Spleen (tissue), 11 donors: ENCODE measurements at regions not wholly inside any gene's neighbourhood (a gene's known extent, or its start where the extent isn't known, plus 50 kb on each side); places are given as distances from the start of the nearest gene placed in this dataset.

Experiments
- DNase-seq: peaks from one replicate; pipeline ENCODE4 v3.0.0-alpha.2; 2020
- H3K27ac ChIP-seq, 8 donors: fragments of 200-600 bp; sonication (generic) in 7 of 8; 1 replicate in 4 of 8; 2 replicates in 4 of 8; pipeline versions ENCODE4 v1.5.0 to v1.8.0; 2016 to 2021; ENCODE audit warnings: inconsistent platforms in 4 of 8, mild to moderate bottlenecking in 4 of 8, moderate library complexity in 1 of 8
- H3K27me3 ChIP-seq, 7 donors: fragments of 200-600 bp; sonication (generic) in 6 of 7; replicated peaks in 1 of 7; 1 replicate in 4 of 7; 2 replicates in 3 of 7; pipeline versions ENCODE4 v1.5.0 to v1.8.0; 2016 to 2021; ENCODE audit warnings: inconsistent platforms in 3 of 7, mild to moderate bottlenecking in 1 of 7
- H3K36me3 ChIP-seq, 6 donors: fragments of 200-600 bp; sonication (generic) in 5 of 6; 1 replicate in 4 of 6; 2 replicates in 2 of 6; pipeline versions ENCODE4 v1.5.0 to v1.8.0; 2016 to 2021; ENCODE audit warnings: inconsistent platforms in 2 of 6
- H3K4me1 ChIP-seq, 6 donors: fragments of 200-600 bp; sonication (generic) in 5 of 6; 1 replicate in 3 of 6; 2 replicates in 3 of 6; pipeline versions ENCODE4 v1.5.0 to v1.8.0; 2016 to 2021; ENCODE audit warnings: inconsistent platforms in 3 of 6
- H3K4me3 ChIP-seq, 8 donors: fragments of 200-600 bp; sonication (generic) in 7 of 8; 1 replicate in 4 of 8; 2 replicates in 4 of 8; pipeline versions ENCODE4 v1.5.0 to v1.8.0; 2016 to 2021; ENCODE audit warnings: inconsistent platforms in 4 of 8, mild to moderate bottlenecking in 4 of 8, moderate library complexity in 2 of 8
- H3K9me3 ChIP-seq, 8 donors: fragments of 200-600 bp; sonication (generic) in 7 of 8; 1 replicate in 4 of 8; 2 replicates in 4 of 8; pipeline versions ENCODE4 v1.5.0 to v1.8.0; 2016 to 2021; ENCODE audit warnings: inconsistent platforms in 4 of 8
- CTCF ChIP-seq, 11 experiments: fragments of 200-600 bp in 7 of 11; fragments of 450-650 bp in 4 of 11; sonication (generic) in 4 of 11; IDR thresholded peaks in 8 of 11; conservative IDR thresholded peaks in 3 of 11; 1 replicate in 7 of 11; 2 replicates in 4 of 11; pipeline versions ENCODE4 v1.4.0 to v1.8.0; 2016 to 2021; ENCODE audit warnings: antibody characterized with exemption in 11 of 11, inconsistent platforms in 4 of 11, mild to moderate bottlenecking in 1 of 11
- POLR2A ChIP-seq, 3 donors: fragments of 450-650 bp; IDR thresholded peaks; one replicate each; pipeline ENCODE4 v1.5.1; 2017; ENCODE audit warnings: antibody characterized with exemption in 3 of 3, mild to moderate bottlenecking in 1 of 3
- POLR2AphosphoS5 ChIP-seq, 3 donors: sonication (generic); formaldehyde crosslinking; IDR thresholded peaks; one replicate each; pipeline ENCODE4 v1.5.1; 2017; ENCODE audit warnings: antibody characterized with exemption in 3 of 3
- WGBS, 5 donors: extraction: QIAGEN DNeasy Blood & Tissue Kit in 3 of 5; methylation state at CpG; one replicate each; pipeline versions ENCODE4 v1.1.5 to v1.1.7; 2013 to 2018; 5-methylcytosine and 5-hydroxymethylcytosine counted together
- intact Hi-C: fragments of 100-400 bp; cut with DNase I; formaldehyde crosslinking; loops from one replicate; pipeline ENCODE4 v1.15.0; 2023; ENCODE audit warnings: low total_unique reads
- donor health status: healthy with polysubstance abuse.
- donor health status: DM: no; HTN: no; CAD: no; lungs with moderate emphysema.
- donor health status: DM: no; HTN: no; CAD: no.
- donor health status: Bipolar disorder and iron deficiency.
- donor health status: healthy.
- donor health status: DM: no; HTN: no; CAD: no.
- donor health status: DM: yes; HTN: yes; CAD: no.

GRCh38 chr9:13331320-13331719, 51.8 kb upstream of the MPDZ start:
- DNase-seq: no peak
- Histone ChIP-seq H3K27ac (peak overlapping the region in 1 of 8 donors; percentile 28), H3K4me1 (peaks cover 0 to 14% (median 0%) of the 10 kb centered on the region in 6 donors), H3K9me3 (no peaks in the 10 kb centered on the region), H3K27me3 (no peaks in the 10 kb centered on the region), H3K4me3 (no peak overlapping the region), H3K36me3 (no peaks in the 10 kb centered on the region)
- WGBS, 5 donors: 74 to 90% (median 80%) methylated on average over 3 of the region's 3 CpGs
- TF ChIP-seq CTCF (IDR thresholded peaks at IDR 0.05 in 8 of 11, conservative IDR thresholded peaks at IDR 0.05 in 3 of 11): no peak
- no peak for TF ChIP-seq POLR2AphosphoS5 (IDR thresholded peaks at IDR 0.05)
- no peak for TF ChIP-seq POLR2A (IDR thresholded peaks at IDR 0.05)
- intact Hi-C loops: no loop called here

GRCh38 chr9:13330396-13331004, 51.0 kb upstream of the MPDZ start:
- DNase-seq: no peak
- intact Hi-C loops: no loop called here
- no peaks in the 10 kb centered on the region for H3K9me3 ChIP-seq
- peak overlapping the region in 3 of 8 donors; percentile 10 to 32 (median 28) for H3K27ac ChIP-seq
- H3K27me3 ChIP-seq: no peaks in the 10 kb centered on the region
- TF ChIP-seq CTCF (IDR thresholded peaks at IDR 0.05 in 8 of 11, conservative IDR thresholded peaks at IDR 0.05 in 3 of 11) (no peak), POLR2AphosphoS5 (IDR thresholded peaks at IDR 0.05) (peak in 1 of 3 donors; percentile 40)
- no peaks in the 10 kb centered on the region for H3K36me3 ChIP-seq
- no peak overlapping the region for H3K4me3 ChIP-seq
- H3K4me1 ChIP-seq: peaks cover 0 to 14% (median 0%) of the 10 kb centered on the region in 6 donors
- 55 to 69% (median 58%) methylated on average over 1 of the region's 1 CpG for WGBS, 5 donors
